WTC11 (cell line): ENCODE measurements at regions not wholly inside any gene's neighbourhood (a gene's known extent, or its start where the extent isn't known, plus 50 kb on each side); places are given as distances from the start of the nearest gene placed in this dataset.

Source experiments
- ATAC-seq: fragments of 200-7000 bp; cut with Tn5 transposase; 2 replicates; pipeline ENCODE4 v1.10.0; 2021; ENCODE audit warnings: mild to moderate bottlenecking, moderate library complexity
- CTCF ChIA-PET: fragments of 300-600 bp; sonication (Branson Sonifier 250); formaldehyde crosslinking; loops from one replicate; lab custom pipeline; 2021; ENCODE audit warnings: antibody characterized with exemption; lab: Charles Lee
- POLR2A ChIA-PET: fragments of 350-600 bp; sonication (Branson Sonifier 250); formaldehyde crosslinking; loops from one replicate; lab custom pipeline; 2021; ENCODE audit warnings: antibody characterized with exemption; lab: Charles Lee
- DNase-seq: peaks from one replicate; pipeline ENCODE4 v3.0.0; 2021; ENCODE audit warnings: low spot score
- H3K27ac Mint-ChIP-seq: 2 replicates; pipeline ENCODE4 v1.8.0; 2021; ENCODE audit warnings: mixed read lengths
- H3K27me3 Mint-ChIP-seq: 2 replicates; pipeline ENCODE4 v1.8.0; 2021; ENCODE audit warnings: low read depth, mild to moderate bottlenecking, moderate library complexity, mixed read lengths
- H3K36me3 Mint-ChIP-seq: 2 replicates; pipeline ENCODE4 v1.8.0; 2021; ENCODE audit warnings: mixed read lengths
- H3K4me1 Mint-ChIP-seq: 2 replicates; pipeline ENCODE4 v1.8.0; 2022; ENCODE audit warnings: mixed read lengths
- H3K4me3 Mint-ChIP-seq: 2 replicates; pipeline ENCODE4 v1.8.0; 2021; ENCODE audit warnings: mild to moderate bottlenecking, moderate library complexity, mixed read lengths
- H3K9me3 Mint-ChIP-seq: 2 replicates; pipeline ENCODE4 v1.8.0; 2021; ENCODE audit warnings: mixed read lengths
- AR ChIP-seq: fragments of 250-450 bp; sonication (Bioruptor Pico); IDR thresholded peaks from 2 replicates; pipeline ENCODE4 v1.9.0; 2021; ENCODE audit warnings: mild to moderate bottlenecking
- ATF3 ChIP-seq: sonication (generic); formaldehyde crosslinking; conservative IDR thresholded peaks from 2 replicates; pipeline ENCODE4 v1.8.1; 2022; ENCODE audit warnings: mild to moderate bottlenecking, missing genetic modification reagents
- CREB1 ChIP-seq: sonication (generic); formaldehyde crosslinking; IDR thresholded peaks from 2 replicates; pipeline ENCODE4 v1.8.0; 2023; ENCODE audit warnings: mild to moderate bottlenecking, missing genetic modification reagents
- E2F1 ChIP-seq: sonication (generic); formaldehyde crosslinking; IDR thresholded peaks from 2 replicates; pipeline ENCODE4 v1.8.0; 2022; ENCODE audit warnings: mild to moderate bottlenecking, missing genetic modification reagents
- ERG ChIP-seq: fragments of 250-450 bp; sonication (Bioruptor Pico); IDR thresholded peaks from 2 replicates; pipeline ENCODE4 v1.8.0; 2021; ENCODE audit warnings: mild to moderate bottlenecking
- FOXP1 ChIP-seq: sonication (generic); formaldehyde crosslinking; IDR thresholded peaks from 2 replicates; pipeline ENCODE4 v1.8.0; 2022; ENCODE audit warnings: missing genetic modification reagents, mild to moderate bottlenecking, moderate library complexity, borderline replicate concordance
- GTF2I ChIP-seq: fragments of 250-450 bp; sonication (Bioruptor Pico); conservative IDR thresholded peaks from 2 replicates; pipeline ENCODE4 v1.4.0; 2021; ENCODE audit warnings: mild to moderate bottlenecking
- JAZF1 ChIP-seq: fragments of 250-450 bp; sonication (Bioruptor Pico); IDR thresholded peaks from 2 replicates; pipeline ENCODE4 v1.9.0; 2021; ENCODE audit warnings: moderate library complexity, mild to moderate bottlenecking, inconsistent platforms
- KAT7 ChIP-seq: sonication (generic); formaldehyde crosslinking; IDR thresholded peaks from 2 replicates; pipeline ENCODE4 v1.8.1; 2023; ENCODE audit warnings: missing genetic modification reagents, mild to moderate bottlenecking, borderline replicate concordance
- NR2C2 ChIP-seq: sonication (generic); formaldehyde crosslinking; IDR thresholded peaks from 2 replicates; pipeline ENCODE4 v1.8.0; 2022; ENCODE audit warnings: mild to moderate bottlenecking, missing genetic modification reagents
- PRDM15 ChIP-seq: sonication (generic); formaldehyde crosslinking; IDR thresholded peaks from 2 replicates; pipeline ENCODE4 v1.8.0; 2022; ENCODE audit warnings: missing genetic modification reagents
- RELA ChIP-seq: sonication (generic); formaldehyde crosslinking; IDR thresholded peaks from 2 replicates; pipeline ENCODE4 v1.8.1; 2022; ENCODE audit warnings: missing genetic modification reagents, mild to moderate bottlenecking, borderline replicate concordance
- SMAD3 ChIP-seq: sonication (generic); formaldehyde crosslinking; IDR thresholded peaks from 2 replicates; pipeline ENCODE4 v1.8.0; 2022; ENCODE audit warnings: missing genetic modification reagents, mild to moderate bottlenecking, borderline replicate concordance
- SMAD4 ChIP-seq: sonication (generic); formaldehyde crosslinking; IDR thresholded peaks from 2 replicates; pipeline ENCODE4 v1.8.0; 2022; ENCODE audit warnings: mild to moderate bottlenecking, missing genetic modification reagents
- SOX15 ChIP-seq: fragments of 250-450 bp; sonication (Bioruptor Pico); IDR thresholded peaks from 2 replicates; pipeline ENCODE4 v1.9.0; 2021; ENCODE audit warnings: mild to moderate bottlenecking
- TCF7 ChIP-seq: sonication (generic); formaldehyde crosslinking; IDR thresholded peaks from 2 replicates; pipeline ENCODE4 v1.8.0; 2022; ENCODE audit warnings: mild to moderate bottlenecking, low read depth, missing genetic modification reagents, moderate library complexity
- TEAD1 ChIP-seq: sonication (generic); formaldehyde crosslinking; IDR thresholded peaks from 2 replicates; pipeline ENCODE4 v1.8.0; 2022; ENCODE audit warnings: mild to moderate bottlenecking, missing genetic modification reagents
- USF2 ChIP-seq: sonication (generic); formaldehyde crosslinking; IDR thresholded peaks from 2 replicates; pipeline ENCODE4 v1.8.1; 2023; ENCODE audit warnings: mild to moderate bottlenecking, missing genetic modification reagents, moderate library complexity
- ZNF138 ChIP-seq: sonication (generic); formaldehyde crosslinking; conservative IDR thresholded peaks from 2 replicates; pipeline ENCODE4 v1.8.1; 2022; ENCODE audit warnings: mild to moderate bottlenecking, moderate library complexity, missing genetic modification reagents
- ZNF219 ChIP-seq: sonication (generic); formaldehyde crosslinking; IDR thresholded peaks from 2 replicates; pipeline ENCODE4 v1.8.0; 2023; ENCODE audit warnings: missing genetic modification reagents, mild to moderate bottlenecking, borderline replicate concordance
- ZNF532 ChIP-seq: fragments of 250-450 bp; sonication (Bioruptor Pico); IDR thresholded peaks from 2 replicates; pipeline ENCODE4 v1.9.0; 2021; ENCODE audit warnings: mild to moderate bottlenecking, borderline replicate concordance

GRCh38 chr3:159030886-159031679 lies 229.2 kb downstream of the MFSD1 start (continued):
- no peak for TF ChIP-seq SMAD3 (CRISPR knock-in tag)
- no peak for TF ChIP-seq ATF3
- TF ChIP-seq E2F1 (CRISPR knock-in tag), result no peak
- TF ChIP-seq TCF7 (CRISPR knock-in tag), result no peak
- TF ChIP-seq SOX15 (CRISPR knock-in tag), result no peak
- TF ChIP-seq CREB1 (CRISPR knock-in tag), result no peak
- TF ChIP-seq ZNF219 (CRISPR knock-in tag), result no peak
- no peak for TF ChIP-seq JAZF1 (CRISPR knock-in tag)
- TF ChIP-seq USF2 (CRISPR knock-in tag), result no peak

- no peak overlapping the region for H3K4me3 Mint-ChIP-seq
- ATAC-seq (no peak), DNase-seq (no peak)
- no peaks in the 10 kb centered on the region for H3K36me3 Mint-ChIP-seq
- H3K4me1 Mint-ChIP-seq, result no peaks in the 10 kb centered on the region
- no peak overlapping the region for H3K27ac Mint-ChIP-seq
- POLR2A ChIA-PET, result no interaction called here
- no peaks in the 10 kb centered on the region for H3K27me3 Mint-ChIP-seq
- peaks cover 8% of the 10 kb centered on the region for H3K9me3 Mint-ChIP-seq
- CTCF ChIA-PET, result interaction anchor here (0.6 kb wide), 1 partner anchor 71 kb away, joined by 3 read pairs; no protein-coding TSS in a partner anchor
- TF ChIP-seq RELA (no peak), KAT7 (no peak), GTF2I (CRISPR knock-in tag) (no peak), ZNF219 (CRISPR knock-in tag) (no peak), ERG (CRISPR knock-in tag) (no peak), CREB1 (CRISPR knock-in tag) (no peak), PRDM15 (no peak), FOXP1 (CRISPR knock-in tag) (no peak), TEAD1 (no peak), SMAD3 (CRISPR knock-in tag) (no peak), SOX15 (CRISPR knock-in tag) (no peak), AR (CRISPR knock-in tag) (no peak), NR2C2 (CRISPR knock-in tag) (no peak), SMAD4 (no peak), ZNF532 (no peak), ZNF138 (no peak)
Measured at GRCh38 chr3:159032311-159032710, 230.5 kb downstream of the MFSD1 start.
